ENCODE measurements at regions not wholly inside any gene's neighbourhood (a gene's known extent, or its start where the extent isn't known, plus 50 kb on each side); places are given as distances from the start of the nearest gene placed in this dataset.

DNA sequence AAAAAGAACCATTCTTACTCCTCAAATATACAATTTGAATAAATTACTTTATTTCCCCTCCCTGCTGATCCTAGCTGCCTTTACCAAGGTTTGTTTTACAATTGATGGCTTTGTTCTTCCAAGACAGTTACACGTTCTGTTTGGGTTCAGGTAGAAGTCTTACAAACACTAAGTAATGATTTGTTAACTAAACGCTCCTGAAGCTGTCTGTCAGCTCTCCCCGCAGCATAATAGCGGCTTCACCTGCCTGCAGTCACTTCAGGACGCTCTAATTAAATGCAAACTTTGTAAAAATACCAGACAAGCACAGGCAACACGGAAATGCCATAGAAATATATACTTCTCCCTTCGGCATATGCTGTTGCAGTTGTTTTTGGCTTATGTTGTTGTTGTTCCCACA, 176.4 kb upstream of the MDFIC2 start:
- TF ChIP-seq MAX (IDR thresholded peaks at IDR 0.05; ENCODE audit: insufficient read depth, insufficient read length) (no peak), POLR2A (IDR thresholded peaks at IDR 0.05; ENCODE audit: low read depth, low read length) (no peak), EZH2 (IDR thresholded peaks at IDR 0.05; ENCODE audit: borderline replicate concordance, low read depth, low read length, severe bottlenecking) (no peak), POLR2AphosphoS5 (IDR thresholded peaks at IDR 0.05; ENCODE audit: insufficient read depth, low read depth, low read length) (no peak)
- TF ChIP-seq, protein P1, sequence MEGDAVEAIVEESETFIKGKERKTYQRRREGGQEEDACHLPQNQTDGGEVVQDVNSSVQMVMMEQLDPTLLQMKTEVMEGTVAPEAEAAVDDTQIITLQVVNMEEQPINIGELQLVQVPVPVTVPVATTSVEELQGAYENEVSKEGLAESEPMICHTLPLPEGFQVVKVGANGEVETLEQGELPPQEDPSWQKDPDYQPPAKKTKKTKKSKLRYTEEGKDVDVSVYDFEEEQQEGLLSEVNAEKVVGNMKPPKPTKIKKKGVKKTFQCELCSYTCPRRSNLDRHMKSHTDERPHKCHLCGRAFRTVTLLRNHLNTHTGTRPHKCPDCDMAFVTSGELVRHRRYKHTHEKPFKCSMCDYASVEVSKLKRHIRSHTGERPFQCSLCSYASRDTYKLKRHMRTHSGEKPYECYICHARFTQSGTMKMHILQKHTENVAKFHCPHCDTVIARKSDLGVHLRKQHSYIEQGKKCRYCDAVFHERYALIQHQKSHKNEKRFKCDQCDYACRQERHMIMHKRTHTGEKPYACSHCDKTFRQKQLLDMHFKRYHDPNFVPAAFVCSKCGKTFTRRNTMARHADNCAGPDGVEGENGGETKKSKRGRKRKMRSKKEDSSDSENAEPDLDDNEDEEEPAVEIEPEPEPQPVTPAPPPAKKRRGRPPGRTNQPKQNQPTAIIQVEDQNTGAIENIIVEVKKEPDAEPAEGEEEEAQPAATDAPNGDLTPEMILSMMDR (IDR thresholded peaks at IDR 0.05; ENCODE audit: extremely low read depth in 1 of 2, insufficient read depth in 1 of 2, low read depth in 1 of 2, low read length in 2 of 2): no peak

All from endothelial cell of umbilical vein (primary cell).